ENCODE measurements at regions not wholly inside any gene's neighbourhood (a gene's known extent, or its start where the extent isn't known, plus 50 kb on each side); places are given as distances from the start of the nearest gene placed in this dataset.

DNA sequence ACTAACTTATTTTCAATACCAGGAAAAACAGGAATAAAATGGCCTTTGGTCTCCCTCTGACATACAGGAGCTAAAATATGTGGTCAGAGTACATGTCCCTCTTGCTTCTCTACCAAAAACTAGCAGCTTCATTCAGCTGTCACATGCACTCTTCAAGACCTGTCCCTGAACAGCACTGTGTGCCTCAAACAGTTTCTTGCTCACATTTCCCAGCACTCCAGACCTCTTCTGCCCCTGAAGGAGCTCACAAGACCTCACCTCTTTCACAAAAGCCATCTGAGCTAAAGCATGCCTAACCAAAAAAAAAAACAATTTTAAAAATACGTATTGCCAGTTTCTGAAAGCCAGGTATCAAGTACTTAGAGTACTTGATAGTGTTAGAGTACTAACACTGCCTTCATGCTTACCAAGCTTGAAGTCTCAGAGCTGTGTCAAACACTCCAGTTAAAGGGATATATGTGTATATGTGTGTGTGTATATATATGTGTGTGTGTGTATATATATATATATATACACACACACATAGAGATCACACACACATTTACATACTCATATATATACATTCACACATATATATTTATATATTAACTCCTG is 148.3 kb upstream of the POU3F2 start:
- Mint-ChIP-seq H3K4me1 (no peaks in the 10 kb centered on the region), H3K4me3 (no peak overlapping the region), H3K27ac (no peak overlapping the region), H3K9me3 (ENCODE audit: insufficient read depth) (no peaks in the 10 kb centered on the region), H3K27me3 (no peaks in the 10 kb centered on the region)
- Histone ChIP-seq H4K20me1 (ENCODE audit: control insufficient read depth, insufficient read depth, low read length, poor library complexity, severe bottlenecking) (no peaks in the 10 kb centered on the region), H3K27me3 (replicated peaks in 1 of 4; ENCODE audit: control extremely low read depth in 1 of 4, control insufficient read depth in 3 of 4, insufficient read depth in 4 of 4, low read length in 3 of 4) (no peaks in the 10 kb centered on the region), H2AFZ (ENCODE audit: insufficient read depth, low read depth, low read length, poor library complexity, severe bottlenecking) (no peak overlapping the region), H3K9ac (ENCODE audit: low read length) (no peak overlapping the region), H3K9me3 (ENCODE audit: control extremely low read depth in 1 of 3, control insufficient read depth in 2 of 3, insufficient read depth in 1 of 3, low read length in 2 of 3) (no peaks in the 10 kb centered on the region), H3K79me2 (ENCODE audit: control insufficient read depth, insufficient read depth, low read length) (no peaks in the 10 kb centered on the region), H3K36me3 (replicated peaks in 1 of 2; ENCODE audit: control extremely low read depth in 1 of 2, control insufficient read depth in 1 of 2, extremely low read depth in 1 of 2, insufficient read depth in 2 of 2, low read length in 1 of 2) (no peaks in the 10 kb centered on the region), H3K4me3 (ENCODE audit: control extremely low read depth in 1 of 5, extremely low read depth in 1 of 5, insufficient read depth in 1 of 5, low read depth in 2 of 5, low read length in 4 of 5) (no peak overlapping the region), H3K27ac (ENCODE audit: low read length in 2 of 2) (no peak overlapping the region), H3K4me2 (replicated peaks; ENCODE audit: low read depth, low read length, poor library complexity, severe bottlenecking) (no peak overlapping the region), H3K4me1 (ENCODE audit: control insufficient read depth in 2 of 2, insufficient read depth in 2 of 2, low read length in 2 of 2) (no peaks in the 10 kb centered on the region)
- WGBS (ENCODE audit: insufficient coverage) = no CpG with 5 or more reads among the region's 1 CpG
- intact Hi-C loops (cut with micrococcal nuclease) = no loop called here
- DNase-seq (no peak), ATAC-seq (ENCODE audit: low read depth) (no peak)
- no peak for TF ChIP-seq EZH2 (IDR thresholded peaks at IDR 0.05; ENCODE audit: borderline replicate concordance, insufficient read depth, low read depth, low read length, poor library complexity, severe bottlenecking)
- TF ChIP-seq, protein P1, sequence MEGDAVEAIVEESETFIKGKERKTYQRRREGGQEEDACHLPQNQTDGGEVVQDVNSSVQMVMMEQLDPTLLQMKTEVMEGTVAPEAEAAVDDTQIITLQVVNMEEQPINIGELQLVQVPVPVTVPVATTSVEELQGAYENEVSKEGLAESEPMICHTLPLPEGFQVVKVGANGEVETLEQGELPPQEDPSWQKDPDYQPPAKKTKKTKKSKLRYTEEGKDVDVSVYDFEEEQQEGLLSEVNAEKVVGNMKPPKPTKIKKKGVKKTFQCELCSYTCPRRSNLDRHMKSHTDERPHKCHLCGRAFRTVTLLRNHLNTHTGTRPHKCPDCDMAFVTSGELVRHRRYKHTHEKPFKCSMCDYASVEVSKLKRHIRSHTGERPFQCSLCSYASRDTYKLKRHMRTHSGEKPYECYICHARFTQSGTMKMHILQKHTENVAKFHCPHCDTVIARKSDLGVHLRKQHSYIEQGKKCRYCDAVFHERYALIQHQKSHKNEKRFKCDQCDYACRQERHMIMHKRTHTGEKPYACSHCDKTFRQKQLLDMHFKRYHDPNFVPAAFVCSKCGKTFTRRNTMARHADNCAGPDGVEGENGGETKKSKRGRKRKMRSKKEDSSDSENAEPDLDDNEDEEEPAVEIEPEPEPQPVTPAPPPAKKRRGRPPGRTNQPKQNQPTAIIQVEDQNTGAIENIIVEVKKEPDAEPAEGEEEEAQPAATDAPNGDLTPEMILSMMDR (IDR thresholded peaks at IDR 0.05) = no peak
- POLR2A ChIA-PET = no interaction called here
- CTCF ChIA-PET = no interaction called here

GRCh38 chr6:98687752-98688151 is 146.6 kb upstream of the POU3F2 start:
- no peak overlapping the region for H3K27ac ChIP-seq (ENCODE audit: low read length in 2 of 2)
- H3K4me1 Mint-ChIP-seq = no peaks in the 10 kb centered on the region

More at GRCh38 chr6:98687752-98688151, 146.6 kb upstream of the POU3F2 start:
- ATAC-seq (ENCODE audit: low read depth) (no peak), DNase-seq (no peak)
- no peaks in the 10 kb centered on the region for H3K79me2 ChIP-seq (ENCODE audit: control insufficient read depth, insufficient read depth, low read length)
- intact Hi-C loops (cut with micrococcal nuclease) = no loop called here
- no peaks in the 10 kb centered on the region for H4K20me1 ChIP-seq (ENCODE audit: control insufficient read depth, insufficient read depth, low read length, poor library complexity, severe bottlenecking)
- no peaks in the 10 kb centered on the region for H3K36me3 ChIP-seq (replicated peaks in 1 of 2; ENCODE audit: control extremely low read depth in 1 of 2, control insufficient read depth in 1 of 2, extremely low read depth in 1 of 2, insufficient read depth in 2 of 2, low read length in 1 of 2)
- Mint-ChIP-seq H3K4me3 (no peak overlapping the region), H3K27me3 (no peaks in the 10 kb centered on the region), H3K27ac (no peak overlapping the region), H3K9me3 (ENCODE audit: insufficient read depth) (no peaks in the 10 kb centered on the region)
- no peak overlapping the region for H3K4me2 ChIP-seq (replicated peaks; ENCODE audit: low read depth, low read length, poor library complexity, severe bottlenecking)
- H2AFZ ChIP-seq (ENCODE audit: insufficient read depth, low read depth, low read length, poor library complexity, severe bottlenecking) = no peak overlapping the region
- no peaks in the 10 kb centered on the region for H3K4me1 ChIP-seq (ENCODE audit: control insufficient read depth in 2 of 2, insufficient read depth in 2 of 2, low read length in 2 of 2)
- no peak for TF ChIP-seq EZH2 (IDR thresholded peaks at IDR 0.05; ENCODE audit: borderline replicate concordance, insufficient read depth, low read depth, low read length, poor library complexity, severe bottlenecking)
- TF ChIP-seq, protein P1 (IDR thresholded peaks at IDR 0.05) = no peak
- WGBS (ENCODE audit: insufficient coverage) = no CpG with 5 or more reads among the region's 4 CpGs
- CTCF ChIA-PET = no interaction called here
- POLR2A ChIA-PET = no interaction called here
- H3K9ac ChIP-seq (ENCODE audit: low read length) = no peak overlapping the region
- no peaks in the 10 kb centered on the region for H3K9me3 ChIP-seq (ENCODE audit: control extremely low read depth in 1 of 3, control insufficient read depth in 2 of 3, insufficient read depth in 1 of 3, low read length in 2 of 3)
- no peak overlapping the region for H3K4me3 ChIP-seq (ENCODE audit: control extremely low read depth in 1 of 5, extremely low read depth in 1 of 5, insufficient read depth in 1 of 5, low read depth in 2 of 5, low read length in 4 of 5)
- H3K27me3 ChIP-seq (replicated peaks in 1 of 4; ENCODE audit: control extremely low read depth in 1 of 4, control insufficient read depth in 3 of 4, insufficient read depth in 4 of 4, low read length in 3 of 4) = no peaks in the 10 kb centered on the region

Measured in B cell (primary cell).